ENCODE measurements at regions not wholly inside any gene's neighbourhood (a gene's known extent, or its start where the extent isn't known, plus 50 kb on each side); places are given as distances from the start of the nearest gene placed in this dataset.

DNA sequence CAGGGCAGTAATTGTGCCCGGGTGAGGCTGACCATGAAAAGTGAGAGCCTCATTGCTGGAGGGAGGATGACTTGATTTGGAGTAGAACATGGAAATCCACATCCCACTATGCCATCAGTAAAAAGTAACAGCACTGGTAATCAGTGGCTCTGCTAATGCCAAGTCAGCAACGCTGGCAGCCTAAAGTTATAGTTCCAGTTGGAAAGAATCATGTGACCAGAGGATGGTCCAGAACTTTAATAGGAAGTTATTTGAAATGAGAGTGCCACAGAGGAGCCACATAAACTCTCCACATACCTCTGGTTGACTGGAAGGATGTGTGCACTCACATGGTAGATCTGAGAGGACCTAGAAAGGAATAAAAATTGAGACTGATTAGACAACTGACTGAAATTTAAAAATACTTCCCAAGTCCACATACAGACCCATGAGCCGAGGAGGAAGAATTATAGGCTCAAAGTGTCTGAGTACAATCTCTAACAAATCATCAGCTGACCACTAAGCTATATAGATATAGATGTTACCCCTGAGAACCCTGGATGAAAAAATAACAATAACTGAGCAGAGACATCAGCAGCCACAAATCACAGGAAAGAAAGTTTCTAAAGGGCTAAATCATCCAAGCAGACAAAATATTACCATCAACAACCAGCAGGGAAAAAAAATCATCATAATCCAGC lies 346.8 kb downstream of the STK39 start:
- Histone ChIP-seq H3K9ac (ENCODE audit: low read length) (no peak overlapping the region), H3K9me3 (replicated peaks; ENCODE audit: insufficient read depth, low read length) (no peaks in the 10 kb centered on the region), H3K9me2 (replicated peaks; ENCODE audit: insufficient read depth, low read length) (no peaks in the 10 kb centered on the region), H4K20me1 (ENCODE audit: insufficient read depth, low read length) (no peaks in the 10 kb centered on the region), H3K79me2 (ENCODE audit: low read length) (no peaks in the 10 kb centered on the region), H3K36me3 (replicated peaks; ENCODE audit: insufficient read depth, low read length) (no peaks in the 10 kb centered on the region), H3K4me3 (ENCODE audit: low read length) (no peak overlapping the region), H3K27me3 (replicated peaks; ENCODE audit: insufficient read depth, low read length) (no peaks in the 10 kb centered on the region), H3K4me1 (ENCODE audit: low read length) (no peaks in the 10 kb centered on the region), H3F3A (ENCODE audit: insufficient read depth, low read length) (no peaks in the 10 kb centered on the region), H3K27ac (ENCODE audit: low read length) (no peak overlapping the region), H3K4me2 (ENCODE audit: low read depth, low read length) (no peak overlapping the region), H2AFZ (ENCODE audit: low read length) (no peak overlapping the region)
- no peak for DNase-seq
- TF ChIP-seq EZH2phosphoT487 (IDR thresholded peaks at IDR 0.05; ENCODE audit: low read length) (no peak), EZH2 (optimal IDR thresholded peaks at IDR 0.05; ENCODE audit: low read depth, low read length) (no peak)
- TF ChIP-seq, protein P1, sequence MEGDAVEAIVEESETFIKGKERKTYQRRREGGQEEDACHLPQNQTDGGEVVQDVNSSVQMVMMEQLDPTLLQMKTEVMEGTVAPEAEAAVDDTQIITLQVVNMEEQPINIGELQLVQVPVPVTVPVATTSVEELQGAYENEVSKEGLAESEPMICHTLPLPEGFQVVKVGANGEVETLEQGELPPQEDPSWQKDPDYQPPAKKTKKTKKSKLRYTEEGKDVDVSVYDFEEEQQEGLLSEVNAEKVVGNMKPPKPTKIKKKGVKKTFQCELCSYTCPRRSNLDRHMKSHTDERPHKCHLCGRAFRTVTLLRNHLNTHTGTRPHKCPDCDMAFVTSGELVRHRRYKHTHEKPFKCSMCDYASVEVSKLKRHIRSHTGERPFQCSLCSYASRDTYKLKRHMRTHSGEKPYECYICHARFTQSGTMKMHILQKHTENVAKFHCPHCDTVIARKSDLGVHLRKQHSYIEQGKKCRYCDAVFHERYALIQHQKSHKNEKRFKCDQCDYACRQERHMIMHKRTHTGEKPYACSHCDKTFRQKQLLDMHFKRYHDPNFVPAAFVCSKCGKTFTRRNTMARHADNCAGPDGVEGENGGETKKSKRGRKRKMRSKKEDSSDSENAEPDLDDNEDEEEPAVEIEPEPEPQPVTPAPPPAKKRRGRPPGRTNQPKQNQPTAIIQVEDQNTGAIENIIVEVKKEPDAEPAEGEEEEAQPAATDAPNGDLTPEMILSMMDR (IDR thresholded peaks at IDR 0.05; ENCODE audit: low read length): no peak

DNA sequence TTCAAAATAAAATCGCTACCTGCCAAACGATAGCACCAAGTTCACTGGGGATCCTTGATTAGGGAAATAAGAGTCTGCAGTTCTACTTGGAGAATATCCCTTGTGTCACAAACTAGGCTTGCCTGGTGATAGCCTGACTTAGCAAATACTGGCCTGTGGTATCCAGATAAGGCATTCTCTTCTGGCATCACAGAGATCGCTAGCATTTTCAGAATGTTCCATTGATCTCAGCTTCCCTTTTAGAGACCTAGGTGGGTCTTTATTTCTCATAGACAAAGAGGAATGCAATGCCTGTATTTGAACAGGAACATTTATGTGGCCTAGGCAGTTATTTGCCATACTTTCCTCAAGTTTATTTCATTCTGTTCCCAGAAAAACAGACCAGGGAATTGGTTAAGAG lies 349.1 kb downstream of the STK39 start:
- no peaks in the 10 kb centered on the region for H3K79me2 ChIP-seq (ENCODE audit: low read length)

DNA sequence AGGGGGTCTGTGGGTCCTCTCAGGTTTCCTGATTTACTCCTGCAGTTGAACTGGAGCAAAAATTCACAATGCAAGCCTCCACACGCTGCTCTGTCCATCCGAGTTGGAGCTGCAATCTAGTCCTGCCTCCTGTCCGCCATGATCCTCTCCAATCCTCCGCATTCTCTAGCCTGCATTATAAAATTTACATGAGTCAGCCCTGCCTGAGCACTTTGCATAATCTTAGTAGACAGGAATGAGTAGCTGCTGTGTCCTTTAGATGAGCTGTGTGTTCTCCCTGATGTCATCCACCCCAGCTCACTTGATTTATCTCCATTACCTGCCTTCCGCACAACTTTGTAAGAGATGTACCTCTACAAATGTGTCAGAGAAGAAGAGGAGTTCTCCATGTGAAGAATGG lies 355.6 kb downstream of the STK39 start:
- Histone ChIP-seq H3K9me2 (replicated peaks; ENCODE audit: insufficient read depth, low read length) (no peaks in the 10 kb centered on the region), H3K79me2 (ENCODE audit: low read length) (no peaks in the 10 kb centered on the region), H3K9me3 (replicated peaks; ENCODE audit: insufficient read depth, low read length) (no peaks in the 10 kb centered on the region), H4K20me1 (ENCODE audit: insufficient read depth, low read length) (no peaks in the 10 kb centered on the region), H3K4me2 (ENCODE audit: low read depth, low read length) (no peak overlapping the region), H3K4me3 (ENCODE audit: low read length) (no peak overlapping the region), H3K9ac (ENCODE audit: low read length) (no peak overlapping the region), H3K27ac (ENCODE audit: low read length) (no peak overlapping the region), H3K4me1 (ENCODE audit: low read length) (no peaks in the 10 kb centered on the region), H3F3A (ENCODE audit: insufficient read depth, low read length) (no peaks in the 10 kb centered on the region), H3K36me3 (replicated peaks; ENCODE audit: insufficient read depth, low read length) (no peaks in the 10 kb centered on the region), H3K27me3 (replicated peaks; ENCODE audit: insufficient read depth, low read length) (no peaks in the 10 kb centered on the region), H2AFZ (ENCODE audit: low read length) (no peak overlapping the region)
- DNase-seq: no peak
- TF ChIP-seq EZH2 (optimal IDR thresholded peaks at IDR 0.05; ENCODE audit: low read depth, low read length): no peak
- TF ChIP-seq, protein P1 (IDR thresholded peaks at IDR 0.05; ENCODE audit: low read length): no peak
- no peak for TF ChIP-seq EZH2phosphoT487 (IDR thresholded peaks at IDR 0.05; ENCODE audit: low read length)

More for the DNA sequence above, 349.1 kb downstream of the STK39 start:
- no peak overlapping the region for H3K4me3 ChIP-seq (ENCODE audit: low read length)
- no peaks in the 10 kb centered on the region for H3F3A ChIP-seq (ENCODE audit: insufficient read depth, low read length)
- no peaks in the 10 kb centered on the region for H3K9me2 ChIP-seq (replicated peaks; ENCODE audit: insufficient read depth, low read length)
- no peaks in the 10 kb centered on the region for H3K4me1 ChIP-seq (ENCODE audit: low read length)
- H3K27me3 ChIP-seq (replicated peaks; ENCODE audit: insufficient read depth, low read length): no peaks in the 10 kb centered on the region
- no peaks in the 10 kb centered on the region for H4K20me1 ChIP-seq (ENCODE audit: insufficient read depth, low read length)
- H3K9ac ChIP-seq (ENCODE audit: low read length): no peak overlapping the region
- TF ChIP-seq, protein P1 (IDR thresholded peaks at IDR 0.05; ENCODE audit: low read length): no peak
- TF ChIP-seq EZH2phosphoT487 (IDR thresholded peaks at IDR 0.05; ENCODE audit: low read length) (no peak), EZH2 (optimal IDR thresholded peaks at IDR 0.05; ENCODE audit: low read depth, low read length) (no peak)
- H3K4me2 ChIP-seq (ENCODE audit: low read depth, low read length): no peak overlapping the region
- no peaks in the 10 kb centered on the region for H3K9me3 ChIP-seq (replicated peaks; ENCODE audit: insufficient read depth, low read length)
- H2AFZ ChIP-seq (ENCODE audit: low read length): no peak overlapping the region
- H3K27ac ChIP-seq (ENCODE audit: low read length): no peak overlapping the region
- DNase-seq: no peak
- no peaks in the 10 kb centered on the region for H3K36me3 ChIP-seq (replicated peaks; ENCODE audit: insufficient read depth, low read length)

Measured in MM.1S (cell line).